NCI-H1092 (cell line): ENCODE measurements at regions not wholly inside any gene's neighbourhood (a gene's known extent, or its start where the extent isn't known, plus 50 kb on each side); places are given as distances from the start of the nearest gene placed in this dataset.

Experiments
- DNase-seq: peaks from one replicate; lab custom pipeline; 2025; lab: John Stamatoyannopoulos, UW

DNA sequence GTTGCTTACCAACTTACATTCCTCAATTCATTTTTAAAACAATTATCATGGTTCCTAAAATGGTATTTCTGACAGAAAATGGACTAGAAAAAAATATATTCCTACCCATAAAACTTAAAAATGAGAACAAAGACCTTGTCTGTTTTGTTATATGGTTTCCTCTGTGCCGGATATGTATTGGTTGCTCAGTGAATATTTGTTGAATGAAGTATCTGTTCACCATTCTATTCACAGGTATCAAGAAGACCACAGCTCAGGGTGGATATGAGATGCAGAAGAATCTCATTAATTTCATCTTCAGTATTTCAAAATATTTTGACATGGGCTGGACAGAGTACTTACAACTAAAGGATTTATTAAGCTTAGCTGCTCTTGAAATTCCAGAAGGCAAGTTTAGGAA lies 58.1 kb downstream of the TUSC7 start:
- no peak for DNase-seq

DNA sequence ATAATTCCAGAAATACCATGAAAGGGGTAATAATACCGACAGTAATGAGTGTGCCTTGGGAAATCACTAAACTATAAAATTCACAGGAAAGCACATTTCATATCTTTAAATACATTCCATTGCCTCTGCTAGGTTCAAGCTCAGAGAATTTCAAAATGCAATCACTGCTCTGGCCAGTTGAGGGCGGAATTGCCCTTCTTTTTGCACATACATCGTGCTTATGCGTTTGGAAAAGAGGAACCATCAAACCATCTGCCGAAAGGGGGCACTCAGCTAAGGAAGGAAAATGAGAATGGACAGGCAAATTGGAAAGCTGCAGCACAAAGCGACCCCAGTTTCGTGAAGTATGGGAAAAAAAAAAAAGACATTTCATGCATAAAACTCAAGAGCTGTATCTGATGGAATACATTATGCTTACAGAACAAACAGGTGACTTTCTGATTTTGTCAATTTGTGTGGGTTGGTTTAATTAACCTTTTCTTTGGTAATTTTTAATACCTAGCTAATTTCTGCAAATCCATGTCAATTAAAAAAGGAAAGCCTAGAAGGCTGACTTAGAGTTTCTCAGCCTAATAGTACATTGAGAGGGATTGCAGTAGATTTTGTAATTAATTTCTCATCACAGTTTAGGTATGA lies 61.4 kb downstream of the TUSC7 start:
- DNase-seq, result peak; percentile 86

DNA sequence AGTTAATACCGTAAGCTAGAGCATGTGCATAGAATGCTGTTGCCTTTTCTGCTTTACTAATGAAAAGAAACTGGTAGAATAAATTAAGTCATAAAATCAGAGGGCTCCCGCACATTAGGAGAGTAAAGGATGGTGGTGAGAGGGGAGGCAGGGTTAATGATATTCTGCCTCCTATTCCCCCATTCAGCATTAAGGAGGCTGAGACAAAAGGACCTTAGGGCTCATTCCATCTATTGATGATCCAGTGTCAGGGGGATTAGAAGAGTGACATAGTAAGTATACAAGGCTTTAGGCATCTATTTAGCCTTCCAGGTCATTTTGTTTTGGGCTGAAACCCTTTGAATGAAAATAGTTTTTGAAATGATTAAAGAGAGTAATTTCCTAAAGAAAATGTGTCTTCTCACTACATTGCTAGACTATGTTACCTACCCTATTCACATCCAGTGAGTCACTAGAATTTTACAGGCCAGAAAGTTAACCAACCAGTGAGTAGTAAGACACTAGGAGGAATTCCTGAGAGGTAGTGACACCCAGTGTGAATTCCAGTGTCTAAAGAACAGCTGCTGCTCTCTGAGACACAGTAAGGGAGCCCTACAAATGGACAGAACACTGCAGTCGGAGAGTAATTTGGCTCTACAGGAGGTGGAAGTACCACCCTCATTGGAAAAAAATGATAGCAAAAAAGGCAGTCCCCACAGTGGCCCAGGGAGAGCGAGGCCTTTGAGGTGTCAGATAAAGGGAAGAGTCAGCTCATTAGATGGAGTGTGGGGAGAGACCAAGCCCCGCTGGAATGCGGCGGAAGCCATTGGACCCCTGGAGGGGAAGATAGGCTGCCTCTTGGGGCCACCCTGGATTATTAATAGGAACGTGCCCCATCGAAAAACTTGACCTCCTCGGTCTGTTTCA lies 67.6 kb downstream of the TUSC7 start:
- no peak for DNase-seq

DNA sequence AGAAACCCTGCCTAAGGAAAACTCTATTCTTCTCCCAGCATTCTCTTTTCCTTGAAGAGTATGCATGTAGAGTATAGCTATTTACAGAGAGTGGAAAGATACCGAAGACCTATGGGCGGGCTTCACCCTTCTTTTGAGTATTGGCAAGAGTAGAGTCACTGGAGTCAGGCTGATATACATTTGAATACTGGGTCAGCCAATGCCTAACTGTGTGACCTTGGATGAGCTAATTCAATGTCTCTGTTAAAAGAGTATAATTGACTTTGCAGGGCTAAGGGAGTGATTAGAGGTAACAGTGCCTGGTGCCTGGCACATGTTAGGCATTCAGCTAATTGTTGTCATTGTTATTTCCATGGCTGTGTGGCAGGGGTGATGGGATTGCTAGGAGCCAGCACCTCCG lies 75.6 kb downstream of the TUSC7 start:
- no peak for DNase-seq

- no peak for DNase-seq
These were observed 93.1 kb downstream of the TUSC7 start for GRCh38 chr3:116802651-116803050.

DNA sequence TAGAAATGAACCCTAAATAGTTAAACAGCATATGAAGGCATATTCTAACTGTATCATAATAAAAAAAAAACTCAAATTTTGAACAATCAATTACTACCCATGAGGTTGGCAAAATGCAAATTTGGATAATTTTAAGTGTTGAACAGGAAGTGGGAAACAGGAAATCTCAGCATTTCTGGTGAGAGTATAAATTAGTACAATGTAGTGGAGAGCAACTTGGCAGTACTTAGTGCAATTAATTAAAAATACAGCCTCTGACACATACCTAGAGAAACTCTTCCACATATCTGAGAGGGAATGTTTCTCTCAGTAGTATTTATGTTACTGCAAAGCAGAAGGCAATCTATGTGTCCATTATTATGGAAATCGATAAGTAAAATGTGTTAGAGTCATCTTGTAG lies 96.8 kb downstream of the TUSC7 start:
- no peak for DNase-seq

GRCh38 chr3:116808725-116809124 lies 99.1 kb downstream of the TUSC7 start:
- DNase-seq, result no peak

GRCh38 chr3:116809208-116809607 lies 99.6 kb downstream of the TUSC7 start:
- DNase-seq, result no peak

GRCh38 chr3:116811754-116812153 lies 102.2 kb downstream of the TUSC7 start:
- DNase-seq, result no peak

DNA sequence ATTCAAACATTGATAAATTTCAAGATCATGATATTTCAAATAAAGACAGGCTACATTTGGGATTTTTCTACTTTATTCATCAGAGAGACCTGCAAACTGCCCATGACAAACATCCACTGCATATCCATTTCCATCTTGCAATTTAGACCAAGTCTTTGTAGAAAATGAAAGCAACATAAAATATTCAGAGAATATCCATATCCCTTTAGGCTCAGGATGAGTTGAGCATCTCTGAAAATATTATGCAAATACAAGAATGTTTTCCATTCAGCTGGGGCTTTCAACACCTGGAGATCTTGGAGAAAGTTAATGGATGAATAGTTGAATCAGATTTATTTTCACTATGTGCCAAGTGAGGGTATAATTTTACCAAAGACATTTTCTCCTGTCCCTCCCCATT lies 103.4 kb downstream of the TUSC7 start:
- no peak for DNase-seq

DNA sequence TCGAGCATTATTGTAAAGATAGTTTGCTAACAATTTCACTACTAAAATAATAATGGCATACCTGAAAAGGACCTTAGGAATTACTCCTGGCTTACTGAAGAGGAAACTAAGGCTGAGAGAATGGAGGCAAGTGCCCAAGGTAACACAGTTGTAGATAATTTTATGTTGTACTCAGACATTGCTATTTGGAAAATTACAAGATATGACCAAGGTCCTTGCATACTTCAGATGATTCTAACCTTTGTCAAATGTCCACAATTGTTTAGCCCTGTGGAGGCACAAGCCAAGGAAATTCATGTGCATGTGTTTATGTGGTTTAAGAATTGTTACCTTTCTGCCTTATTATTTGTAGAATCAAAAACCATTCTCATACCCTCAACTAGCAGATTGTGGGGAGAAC lies 105.7 kb downstream of the TUSC7 start:
- no peak for DNase-seq

- peak; percentile 2 for DNase-seq
These were observed 106.4 kb downstream of the TUSC7 start for GRCh38 chr3:116815831-116816588.

DNA sequence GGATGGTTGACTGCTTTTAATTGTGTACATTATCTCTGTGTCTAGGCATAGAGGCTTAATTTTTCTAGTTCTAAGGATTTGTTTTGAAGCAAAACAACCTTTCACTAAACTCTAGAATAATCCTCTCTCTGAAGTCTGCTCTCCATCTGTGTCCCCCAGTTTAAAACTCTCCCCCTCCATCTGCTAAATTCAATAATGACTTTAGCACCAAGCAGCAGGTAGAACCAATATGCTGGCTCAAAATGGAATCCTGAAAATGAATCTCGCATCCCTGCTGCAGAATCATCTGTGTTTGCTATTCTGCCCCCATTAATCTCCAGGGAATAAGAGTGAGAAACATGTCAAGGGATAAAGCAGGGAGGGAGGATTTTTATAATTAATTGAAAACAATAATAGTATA lies 111.8 kb downstream of the TUSC7 start:
- DNase-seq, result no peak

DNA sequence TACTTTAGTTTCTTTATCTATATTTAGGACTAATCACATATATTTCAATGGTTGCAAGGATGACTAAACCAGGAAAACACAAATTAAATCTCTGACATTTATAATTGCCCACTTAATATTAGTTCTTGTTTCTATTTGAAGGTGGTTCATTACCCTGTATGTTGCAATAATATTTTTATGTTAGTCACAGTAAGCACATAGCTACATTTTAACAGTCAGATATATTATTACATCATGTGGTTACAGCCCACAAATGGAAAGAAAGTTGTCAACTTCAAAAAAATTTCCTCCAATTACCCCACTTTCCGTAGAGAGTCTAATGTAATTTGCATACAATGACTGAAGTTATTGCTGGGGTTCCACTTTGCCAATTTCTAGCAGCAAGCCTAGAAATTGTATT lies 114.6 kb downstream of the TUSC7 start:
- no peak for DNase-seq

DNA sequence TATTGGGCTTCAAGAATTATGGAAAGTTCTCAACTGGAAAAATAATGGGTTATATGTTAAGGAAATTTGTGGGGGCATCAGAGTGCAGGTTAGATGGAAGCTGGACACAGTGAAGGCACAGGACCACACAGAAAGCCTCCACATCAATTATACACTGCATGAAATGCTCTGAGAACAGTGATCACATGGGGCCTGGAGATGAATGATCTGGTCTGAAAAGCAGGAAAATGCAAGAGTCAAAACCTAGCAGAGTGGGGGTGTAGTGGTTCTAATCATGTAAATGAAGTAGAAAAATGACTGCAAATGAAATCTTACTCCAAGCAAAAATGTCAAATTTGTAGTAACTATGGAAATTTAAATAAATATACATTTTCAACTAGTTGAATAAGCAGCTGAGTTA lies 123.6 kb downstream of the TUSC7 start:
- DNase-seq, result no peak

DNA sequence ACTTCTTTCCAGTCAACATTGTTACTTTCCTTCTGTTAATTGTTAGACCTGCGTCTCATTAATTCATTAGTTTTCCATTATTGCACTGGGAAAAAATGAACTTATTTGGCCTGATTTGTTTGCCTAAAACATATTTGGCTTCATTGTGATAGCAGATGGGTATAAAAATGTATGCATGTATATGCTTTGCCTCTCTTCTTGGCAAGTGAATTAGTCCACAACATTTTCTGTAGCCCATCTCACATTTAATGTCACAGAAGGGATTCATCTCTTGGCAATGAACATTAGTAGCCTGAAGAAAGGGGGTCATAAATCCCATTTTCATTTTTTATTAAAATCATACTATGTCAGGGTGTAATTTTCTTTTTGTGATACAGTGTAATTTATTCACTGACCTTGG lies 125.2 kb downstream of the TUSC7 start:
- no peak for DNase-seq

GRCh38 chr3:116835658-116836057 lies 126.1 kb downstream of the TUSC7 start:
- DNase-seq, result no peak

DNA sequence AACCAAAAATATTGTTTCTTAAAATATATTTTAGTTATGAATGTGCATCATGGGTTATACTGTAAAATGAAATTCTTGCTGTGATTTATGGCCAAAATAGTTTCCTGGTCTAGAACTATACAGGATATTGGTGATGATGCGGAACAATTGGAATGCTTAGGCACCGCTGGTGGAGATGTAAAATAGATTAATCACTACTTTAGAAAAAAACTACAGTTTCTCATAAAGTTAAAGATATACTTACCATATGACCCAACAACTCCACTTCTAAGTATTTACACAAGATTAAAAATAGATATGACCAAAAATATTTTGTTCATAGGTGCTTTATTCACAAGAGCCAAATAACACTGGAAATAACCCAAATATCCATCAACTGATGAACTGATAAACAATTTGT lies 126.7 kb downstream of the TUSC7 start:
- no peak for DNase-seq

DNA sequence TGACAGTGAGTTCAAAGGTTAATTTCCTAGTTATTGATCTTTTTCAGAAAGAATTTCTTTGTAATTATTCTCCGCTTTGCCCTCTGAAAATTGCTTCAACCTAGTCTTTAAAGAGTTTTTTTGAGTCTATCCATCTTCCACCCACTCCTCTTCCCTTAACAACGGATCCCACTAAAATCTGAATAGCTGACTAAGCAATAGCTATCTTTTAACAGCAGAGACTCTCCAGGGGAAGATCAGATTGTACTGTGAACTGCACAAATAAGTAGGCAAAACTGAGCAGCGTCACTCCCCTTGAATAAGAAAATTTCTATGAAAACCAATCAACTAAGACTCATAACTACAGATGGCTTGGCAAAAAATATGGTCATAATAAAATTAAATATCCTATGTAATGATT lies 127.9 kb downstream of the TUSC7 start:
- DNase-seq, result no peak

DNA sequence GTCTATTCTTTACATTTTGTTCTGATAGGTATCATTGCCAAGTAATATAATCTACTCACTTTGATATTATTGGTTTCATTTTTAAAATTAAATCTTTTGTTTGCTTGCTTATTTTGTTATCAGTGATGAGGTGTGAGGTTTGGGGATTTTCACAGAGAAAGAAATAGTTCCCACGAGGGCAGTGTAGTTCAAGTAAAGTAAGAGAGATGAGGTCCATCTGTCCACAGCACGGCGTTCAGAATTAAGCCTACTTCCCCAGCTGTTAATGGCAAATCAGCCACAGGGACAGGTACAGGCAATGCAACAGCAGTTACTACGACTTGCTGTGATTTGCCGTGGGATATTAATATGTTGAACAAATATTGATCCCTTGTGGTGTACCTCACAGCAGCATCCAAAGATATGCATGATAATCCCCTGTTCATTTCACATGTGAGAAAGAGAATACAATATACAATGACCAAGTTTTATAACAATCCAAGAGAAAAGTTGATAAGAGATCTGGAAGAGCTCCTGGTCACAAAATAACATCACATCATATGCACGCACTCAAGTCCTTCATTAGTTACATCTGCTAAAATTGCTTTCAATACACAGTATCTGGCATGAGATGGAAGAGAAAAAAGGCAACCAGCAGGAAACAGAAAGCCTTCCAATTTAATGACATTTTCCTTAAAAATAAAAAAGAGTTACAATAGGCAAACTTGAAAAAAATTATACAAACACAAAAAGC lies 131.6 kb downstream of the TUSC7 start:
- DNase-seq, result no peak

- no peak for DNase-seq
These were observed 132.8 kb downstream of the TUSC7 start for GRCh38 chr3:116842254-116842957.
